OCI-LY7 (cell line): ENCODE measurements at regions not wholly inside any gene's neighbourhood (a gene's known extent, or its start where the extent isn't known, plus 50 kb on each side); places are given as distances from the start of the nearest gene placed in this dataset.

Source experiments
- CTCF ChIP-seq: fragments of 200-600 bp; sonication (generic); conservative IDR thresholded peaks from 2 replicates; pipeline ENCODE4 v1.5.1; 2014; ENCODE audit warnings: mild to moderate bottlenecking, antibody characterized with exemption, low read length, moderate library complexity, mixed read lengths
- EZH2phosphoT487 ChIP-seq: fragments of 200-600 bp; sonication (generic); IDR thresholded peaks from 2 replicates; pipeline ENCODE4 v1.6.1; 2018; ENCODE audit warnings: low read depth, borderline replicate concordance, mild to moderate bottlenecking, mixed run types, antibody characterized with exemption, low read length, moderate library complexity, mixed read lengths

GRCh38 chr1:232276651-232277050 lies 353.3 kb downstream of the SIPA1L2 start:
- no peak for TF ChIP-seq CTCF
- no peak for TF ChIP-seq EZH2phosphoT487
